ENCODE measurements at regions not wholly inside any gene's neighbourhood (a gene's known extent, or its start where the extent isn't known, plus 50 kb on each side); places are given as distances from the start of the nearest gene placed in this dataset.
"Not testable (repeated sequence)": the region's sequence is repeated elsewhere in the genome, so short reads cannot be mapped to it uniquely, and the experiment has no call there.

DNA sequence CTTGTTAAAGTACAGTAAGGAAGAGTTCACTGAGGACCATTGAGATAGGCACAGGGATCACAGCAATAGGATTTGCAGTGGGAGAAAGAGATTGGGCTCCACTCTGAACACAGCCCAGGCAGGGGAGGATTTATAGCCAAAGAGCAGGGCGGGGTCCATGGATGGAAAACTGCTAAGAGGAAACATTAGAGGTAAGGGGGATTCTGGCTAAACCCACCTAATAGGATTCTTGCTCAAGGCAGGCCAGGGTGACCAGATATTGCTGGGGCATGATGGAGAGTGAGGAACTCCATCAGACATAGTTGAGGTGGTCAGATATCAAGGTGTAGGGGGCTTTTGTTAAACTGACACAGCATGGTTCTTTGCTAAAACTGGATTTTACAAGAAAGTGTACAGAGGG, 372.8 kb downstream of the NPHP4 start:
- H3K4me3 ChIP-seq (ENCODE audit: low read length), result no peak overlapping the region
- H3K27me3 ChIP-seq (ENCODE audit: control insufficient read depth, insufficient read depth, low read length), result no peaks in the 10 kb centered on the region
- H3K36me3 ChIP-seq (ENCODE audit: control insufficient read depth, low read depth, low read length), result no peaks in the 10 kb centered on the region
- no peaks in the 10 kb centered on the region for H3K9me3 ChIP-seq (ENCODE audit: control insufficient read depth, low read depth, low read length)
- no peaks in the 10 kb centered on the region for H3K4me1 ChIP-seq (ENCODE audit: control insufficient read depth, low read depth, low read length)
- no peak overlapping the region for H3K27ac ChIP-seq (ENCODE audit: low read length)
- no peak overlapping the region for H3K9ac ChIP-seq (ENCODE audit: low read length)

DNA sequence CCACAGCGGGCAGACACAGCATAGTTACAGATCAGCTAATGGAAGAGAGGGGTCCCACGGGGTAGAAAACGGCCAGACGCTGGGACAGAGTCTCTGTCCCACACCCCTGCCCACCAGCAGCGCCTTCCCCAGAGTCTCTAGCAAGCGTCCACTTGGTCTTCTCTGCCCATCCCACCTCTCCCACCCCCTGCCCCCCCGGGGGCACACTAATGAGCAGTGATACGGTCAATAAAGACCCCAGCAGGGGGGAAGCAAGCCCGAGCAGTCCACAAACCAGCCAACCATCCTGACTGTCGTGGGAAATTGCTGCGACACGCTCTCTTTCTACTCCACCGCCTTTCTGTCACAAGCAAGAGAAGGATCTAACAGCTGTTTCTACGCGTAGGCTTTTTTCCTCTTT, 374.7 kb downstream of the NPHP4 start:
- Histone ChIP-seq H3K27me3 (ENCODE audit: control insufficient read depth, insufficient read depth, low read length) (no peaks in the 10 kb centered on the region), H3K9me3 (ENCODE audit: control insufficient read depth, low read depth, low read length) (no peaks in the 10 kb centered on the region), H3K36me3 (ENCODE audit: control insufficient read depth, low read depth, low read length) (no peaks in the 10 kb centered on the region), H3K27ac (ENCODE audit: low read length) (no peak overlapping the region), H3K9ac (ENCODE audit: low read length) (no peak overlapping the region), H3K4me1 (ENCODE audit: control insufficient read depth, low read depth, low read length) (no peaks in the 10 kb centered on the region), H3K4me3 (ENCODE audit: low read length) (no peak overlapping the region)

- no peak overlapping the region for H3K9ac ChIP-seq (ENCODE audit: low read length)
- H3K9me3 ChIP-seq (ENCODE audit: control insufficient read depth, low read depth, low read length), result no peaks in the 10 kb centered on the region
- no peaks in the 10 kb centered on the region for H3K27me3 ChIP-seq (ENCODE audit: control insufficient read depth, insufficient read depth, low read length)
- H3K36me3 ChIP-seq (ENCODE audit: control insufficient read depth, low read depth, low read length), result no peaks in the 10 kb centered on the region
- no peak overlapping the region for H3K27ac ChIP-seq (ENCODE audit: low read length)
- no peak overlapping the region for H3K4me3 ChIP-seq (ENCODE audit: low read length)
- no peaks in the 10 kb centered on the region for H3K4me1 ChIP-seq (ENCODE audit: control insufficient read depth, low read depth, low read length)
These were observed 375.1 kb downstream of the NPHP4 start for GRCh38 chr1:5617179-5617520.

DNA sequence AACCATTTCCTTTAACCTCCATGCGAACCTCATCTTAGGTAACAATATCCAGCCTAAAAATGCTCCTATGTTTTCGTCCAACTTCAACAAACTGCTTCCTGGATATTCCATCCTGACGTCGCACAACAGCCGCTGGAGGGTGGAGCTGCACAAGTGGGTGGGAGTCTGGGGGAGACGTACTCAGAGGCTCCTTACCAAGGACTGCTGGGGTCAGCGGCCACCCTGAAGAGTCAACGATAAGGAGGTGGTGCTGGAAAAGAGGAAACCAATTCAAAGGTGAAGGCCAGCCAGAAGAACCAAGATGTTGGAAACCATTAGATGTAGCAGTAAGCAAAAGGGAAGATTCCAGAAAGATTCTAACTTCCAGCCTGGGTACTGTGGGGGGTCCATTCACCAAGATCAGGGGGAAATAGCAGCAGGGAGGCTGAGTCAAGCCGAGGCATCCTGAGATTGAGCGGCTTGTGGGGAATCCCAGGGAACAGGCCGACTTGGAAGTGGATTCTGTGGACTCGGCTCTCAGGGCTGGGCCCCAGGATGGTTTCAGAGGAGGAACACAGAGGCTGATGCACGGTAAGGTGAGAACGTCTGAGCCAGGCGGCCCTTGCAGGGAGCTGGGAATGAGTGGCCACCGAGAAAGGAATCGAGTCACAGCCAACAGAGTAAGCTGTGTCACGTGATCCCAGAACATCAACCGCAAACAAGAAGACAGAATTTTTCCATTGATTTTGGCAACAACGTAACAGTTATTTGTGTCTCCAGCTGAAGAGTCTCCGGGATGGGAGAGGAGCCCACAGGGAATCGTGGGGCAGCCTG, 375.7 kb downstream of the NPHP4 start:
- Histone ChIP-seq H3K27me3 (ENCODE audit: control insufficient read depth, insufficient read depth, low read length) (no peaks in the 10 kb centered on the region), H3K9me3 (ENCODE audit: control insufficient read depth, low read depth, low read length) (no peaks in the 10 kb centered on the region), H3K27ac (ENCODE audit: low read length) (no peak overlapping the region), H3K9ac (ENCODE audit: low read length) (no peak overlapping the region), H3K4me3 (ENCODE audit: low read length) (no peak overlapping the region), H3K36me3 (ENCODE audit: control insufficient read depth, low read depth, low read length) (no peaks in the 10 kb centered on the region), H3K4me1 (ENCODE audit: control insufficient read depth, low read depth, low read length) (no peaks in the 10 kb centered on the region)

- Histone ChIP-seq H3K36me3 (ENCODE audit: control insufficient read depth, low read depth, low read length) (no peaks in the 10 kb centered on the region), H3K4me1 (ENCODE audit: control insufficient read depth, low read depth, low read length) (no peaks in the 10 kb centered on the region), H3K27me3 (ENCODE audit: control insufficient read depth, insufficient read depth, low read length) (no peaks in the 10 kb centered on the region), H3K4me3 (ENCODE audit: low read length) (no peak overlapping the region), H3K27ac (ENCODE audit: low read length) (no peak overlapping the region), H3K9me3 (ENCODE audit: control insufficient read depth, low read depth, low read length) (no peaks in the 10 kb centered on the region), H3K9ac (ENCODE audit: low read length) (no peak overlapping the region)
These were observed 377.1 kb downstream of the NPHP4 start for GRCh38 chr1:5615076-5615475.

DNA sequence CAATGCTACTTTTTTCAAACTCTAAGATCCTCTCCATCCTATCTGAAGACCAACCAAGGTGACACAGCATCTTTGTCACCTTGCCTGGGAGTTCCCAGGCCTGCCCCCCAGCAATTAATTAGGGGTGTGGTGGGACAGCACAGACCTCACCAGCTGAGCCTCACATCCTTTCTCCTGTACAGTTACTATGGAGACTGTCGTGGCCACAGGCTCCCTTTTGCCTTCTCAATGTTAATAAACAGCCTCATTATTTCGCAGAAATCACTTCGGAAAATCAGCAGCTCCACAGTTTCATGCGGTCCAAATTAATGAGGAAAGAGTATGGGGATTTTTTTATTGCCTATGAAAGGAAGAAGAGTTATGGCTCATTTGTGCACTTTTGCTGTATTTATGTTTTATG, 378.3 kb downstream of the NPHP4 start:
- Histone ChIP-seq H3K27ac (ENCODE audit: low read length) (no peak overlapping the region), H3K4me3 (ENCODE audit: low read length) (no peak overlapping the region), H3K27me3 (ENCODE audit: control insufficient read depth, insufficient read depth, low read length) (no peaks in the 10 kb centered on the region), H3K9me3 (ENCODE audit: control insufficient read depth, low read depth, low read length) (no peaks in the 10 kb centered on the region), H3K9ac (ENCODE audit: low read length) (no peak overlapping the region), H3K36me3 (ENCODE audit: control insufficient read depth, low read depth, low read length) (no peaks in the 10 kb centered on the region), H3K4me1 (ENCODE audit: control insufficient read depth, low read depth, low read length) (no peaks in the 10 kb centered on the region)

- Histone ChIP-seq H3K27me3 (ENCODE audit: control insufficient read depth, insufficient read depth, low read length) (no peaks in the 10 kb centered on the region), H3K27ac (ENCODE audit: low read length) (no peak overlapping the region), H3K9ac (ENCODE audit: low read length) (no peak overlapping the region), H3K4me3 (ENCODE audit: low read length) (no peak overlapping the region), H3K4me1 (ENCODE audit: control insufficient read depth, low read depth, low read length) (no peaks in the 10 kb centered on the region), H3K9me3 (ENCODE audit: control insufficient read depth, low read depth, low read length) (no peaks in the 10 kb centered on the region), H3K36me3 (ENCODE audit: control insufficient read depth, low read depth, low read length) (no peaks in the 10 kb centered on the region)
These were observed 380.4 kb downstream of the NPHP4 start for GRCh38 chr1:5611851-5612250.

DNA sequence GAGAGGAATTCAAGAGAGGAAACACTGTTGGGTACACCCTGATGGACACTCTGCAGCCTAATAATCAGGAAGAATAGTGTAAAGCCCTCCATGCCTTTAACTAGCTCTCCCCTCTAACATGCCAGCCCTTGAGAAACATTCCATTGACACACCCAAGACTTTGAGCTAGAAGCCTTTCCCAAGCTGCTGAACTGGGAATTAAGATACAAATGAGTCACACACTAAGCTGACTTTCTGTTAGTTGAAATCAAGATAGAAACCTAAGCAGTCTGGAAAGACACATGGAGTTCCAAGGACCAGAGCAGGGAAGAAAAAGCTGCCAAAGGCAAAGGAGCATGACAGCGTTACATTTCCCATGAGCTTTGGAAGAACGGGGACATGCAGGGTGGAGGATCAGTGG, 380.8 kb downstream of the NPHP4 start:
- H3K27me3 ChIP-seq (ENCODE audit: control insufficient read depth, insufficient read depth, low read length), result no peaks in the 10 kb centered on the region
- no peak overlapping the region for H3K4me3 ChIP-seq (ENCODE audit: low read length)
- no peak overlapping the region for H3K27ac ChIP-seq (ENCODE audit: low read length)
- no peak overlapping the region for H3K9ac ChIP-seq (ENCODE audit: low read length)
- H3K36me3 ChIP-seq (ENCODE audit: control insufficient read depth, low read depth, low read length), result no peaks in the 10 kb centered on the region
- H3K4me1 ChIP-seq (ENCODE audit: control insufficient read depth, low read depth, low read length), result no peaks in the 10 kb centered on the region
- H3K9me3 ChIP-seq (ENCODE audit: control insufficient read depth, low read depth, low read length), result no peaks in the 10 kb centered on the region

DNA sequence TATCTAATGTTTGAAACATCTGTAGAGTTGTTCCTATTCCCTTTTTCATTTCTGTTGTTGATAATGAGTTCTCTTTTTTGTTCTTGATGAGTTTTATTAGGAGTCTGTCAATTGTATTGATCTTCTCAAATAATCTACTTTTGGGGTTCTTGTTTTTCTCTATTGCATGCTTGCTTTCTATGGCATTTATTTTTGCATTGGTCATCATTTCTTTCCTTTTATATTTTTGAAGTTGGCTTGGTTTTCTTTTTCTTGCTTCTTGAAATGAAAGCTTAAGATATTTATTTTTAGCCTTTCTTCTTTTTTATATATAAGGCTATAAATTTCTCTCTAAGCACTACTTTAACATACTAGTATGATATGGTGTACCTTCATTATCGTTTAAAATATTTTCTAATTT, 381.8 kb downstream of the NPHP4 start:
- no peak overlapping the region for H3K27ac ChIP-seq (ENCODE audit: low read length)
- no peak overlapping the region for H3K4me3 ChIP-seq (ENCODE audit: low read length)
- H3K36me3 ChIP-seq (ENCODE audit: control insufficient read depth, low read depth, low read length), result no peaks in the 10 kb centered on the region
- no peak overlapping the region for H3K9ac ChIP-seq (ENCODE audit: low read length)
- no peaks in the 10 kb centered on the region for H3K4me1 ChIP-seq (ENCODE audit: control insufficient read depth, low read depth, low read length)
- H3K27me3 ChIP-seq (ENCODE audit: control insufficient read depth, insufficient read depth, low read length), result no peaks in the 10 kb centered on the region
- no peaks in the 10 kb centered on the region for H3K9me3 ChIP-seq (ENCODE audit: control insufficient read depth, low read depth, low read length)

GRCh38 chr1:5603353-5604104, 388.7 kb downstream of the NPHP4 start:
- Histone ChIP-seq H3K4me1 (ENCODE audit: control insufficient read depth, low read depth, low read length) (no peaks in the 10 kb centered on the region), H3K27me3 (ENCODE audit: control insufficient read depth, insufficient read depth, low read length) (no peaks in the 10 kb centered on the region), H3K9me3 (ENCODE audit: control insufficient read depth, low read depth, low read length) (no peaks in the 10 kb centered on the region), H3K36me3 (ENCODE audit: control insufficient read depth, low read depth, low read length) (no peaks in the 10 kb centered on the region), H3K9ac (ENCODE audit: low read length) (no peak overlapping the region), H3K27ac (ENCODE audit: low read length) (no peak overlapping the region), H3K4me3 (ENCODE audit: low read length) (no peak overlapping the region)

- not testable (repeated sequence) for H3K9me3 ChIP-seq (ENCODE audit: control insufficient read depth, low read depth, low read length); H3K36me3 ChIP-seq (ENCODE audit: control insufficient read depth, low read depth, low read length); H3K9ac ChIP-seq (ENCODE audit: low read length); H3K4me3 ChIP-seq (ENCODE audit: low read length); H3K27me3 ChIP-seq (ENCODE audit: control insufficient read depth, insufficient read depth, low read length); H3K4me1 ChIP-seq (ENCODE audit: control insufficient read depth, low read depth, low read length); H3K27ac ChIP-seq (ENCODE audit: low read length)
These were observed 389.5 kb downstream of the NPHP4 start for GRCh38 chr1:5602718-5603117.

DNA sequence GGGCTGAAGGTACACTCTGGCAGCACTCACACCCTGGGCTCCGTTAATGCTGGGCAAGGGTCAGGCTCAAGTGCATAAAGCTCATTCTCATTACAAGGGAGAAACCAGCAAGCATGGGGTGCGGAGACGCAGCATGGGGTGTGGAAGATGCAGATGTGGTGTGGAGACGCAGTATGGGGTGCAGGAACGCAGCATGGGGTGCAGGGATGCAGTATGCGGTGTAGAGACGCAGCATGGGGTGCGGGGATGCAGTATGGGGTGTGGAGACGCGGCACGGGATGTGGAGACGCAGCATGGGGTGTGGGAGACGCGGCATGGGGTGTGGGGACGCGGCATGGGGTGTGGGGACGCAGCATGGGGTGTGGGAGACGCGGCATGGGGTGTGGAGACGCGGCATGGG, 390.7 kb downstream of the NPHP4 start:
- H3K27me3 ChIP-seq (ENCODE audit: control insufficient read depth, insufficient read depth, low read length), result no peaks in the 10 kb centered on the region

More for the DNA sequence above, 390.7 kb downstream of the NPHP4 start:
- H3K9ac ChIP-seq (ENCODE audit: low read length), result no peak overlapping the region
- H3K4me3 ChIP-seq (ENCODE audit: low read length), result no peak overlapping the region
- H3K27ac ChIP-seq (ENCODE audit: low read length), result no peak overlapping the region
- no peaks in the 10 kb centered on the region for H3K9me3 ChIP-seq (ENCODE audit: control insufficient read depth, low read depth, low read length)
- H3K36me3 ChIP-seq (ENCODE audit: control insufficient read depth, low read depth, low read length), result no peaks in the 10 kb centered on the region
- peaks cover 2% of the 10 kb centered on the region for H3K4me1 ChIP-seq (ENCODE audit: control insufficient read depth, low read depth, low read length)
